ENCODE measurements at regions not wholly inside any gene's neighbourhood (a gene's known extent, or its start where the extent isn't known, plus 50 kb on each side); places are given as distances from the start of the nearest gene placed in this dataset.

- ChIA-PET CTCF (no interaction called here), POLR2A (no interaction called here)
- Mint-ChIP-seq H3K9me3 (no peaks in the 10 kb centered on the region), H3K4me1 (ENCODE audit: low read depth) (no peaks in the 10 kb centered on the region), H3K4me3 (no peak overlapping the region), H3K27ac (no peak overlapping the region), H3K27me3 (no peaks in the 10 kb centered on the region), H3K36me3 (ENCODE audit: low read depth) (no peaks in the 10 kb centered on the region)
- intact Hi-C loops (cut with DNase I, micrococcal nuclease), result no loop called here
- Histone ChIP-seq H3K27me3 (ENCODE audit: control insufficient read depth in 1 of 2, insufficient read depth in 2 of 2, low read length in 2 of 2) (no peaks in the 10 kb centered on the region), H3K4me3 (ENCODE audit: low read length) (no peak overlapping the region), H3K36me3 (ENCODE audit: insufficient read depth, low read length) (no peaks in the 10 kb centered on the region), H3K4me1 (ENCODE audit: insufficient read depth, low read length) (no peaks in the 10 kb centered on the region), H3K9me3 (ENCODE audit: control insufficient read depth in 1 of 2, insufficient read depth in 1 of 2, low read length in 2 of 2) (no peaks in the 10 kb centered on the region), H3K27ac (ENCODE audit: low read depth in 1 of 2, low read length in 2 of 2) (no peak overlapping the region)
- no peak for DNase-seq
- TF ChIP-seq CTCF (IDR thresholded peaks at IDR 0.05), result no peak
- ATAC-seq (ENCODE audit: poor library complexity), result no peak
These were observed 50.8 kb upstream of the COL24A1 start for GRCh38 chr1:86207323-86207722.
